Activated CD8-positive, alpha-beta memory T cell treated with anti-CD3 and anti-CD28 coated beads for 1 hour (primary cell): ENCODE measurements at regions not wholly inside any gene's neighbourhood (a gene's known extent, or its start where the extent isn't known, plus 50 kb on each side); places are given as distances from the start of the nearest gene placed in this dataset.
"Not testable (repeated sequence)": the region's sequence is repeated elsewhere in the genome, so short reads cannot be mapped to it uniquely, and the experiment has no call there.

Source experiments
- DNase-seq, 2 donors: peaks; one replicate each; pipeline ENCODE4 v3.0.0-alpha.2; 2020; ENCODE audit warnings: low read depth in 1 of 2; ENCODE audit errors: extremely low read depth in 1 of 2

- no peak for DNase-seq
These were observed 147.6 kb downstream of the KBTBD8 start for GRCh38 chr3:67145738-67146137.

- no peak for DNase-seq
These were observed 156.3 kb downstream of the KBTBD8 start for GRCh38 chr3:67154429-67154828.

GRCh38 chr3:67167481-67167880 lies 169.4 kb downstream of the KBTBD8 start:
- no peak for DNase-seq

GRCh38 chr3:67171841-67172240 lies 173.7 kb downstream of the KBTBD8 start:
- no peak for DNase-seq

- DNase-seq = not testable (repeated sequence)
These were observed 175.0 kb downstream of the KBTBD8 start for GRCh38 chr3:67173130-67173529.

GRCh38 chr3:67176396-67176795 lies 178.3 kb downstream of the KBTBD8 start:
- no peak for DNase-seq

GRCh38 chr3:67192466-67192865 lies 194.4 kb downstream of the KBTBD8 start:
- no peak for DNase-seq

- DNase-seq = no peak
These were observed 198.6 kb downstream of the KBTBD8 start for GRCh38 chr3:67196677-67197076.

GRCh38 chr3:67198374-67198773 lies 200.3 kb downstream of the KBTBD8 start:
- no peak for DNase-seq

GRCh38 chr3:67200618-67201017 lies 202.5 kb downstream of the KBTBD8 start:
- DNase-seq = no peak

GRCh38 chr3:67201026-67201425 lies 202.9 kb downstream of the KBTBD8 start:
- DNase-seq = no peak

GRCh38 chr3:67202053-67202452 lies 203.9 kb downstream of the KBTBD8 start:
- DNase-seq = no peak

- DNase-seq = no peak
These were observed 206.8 kb downstream of the KBTBD8 start for GRCh38 chr3:67204951-67205350.

GRCh38 chr3:67215690-67216089 lies 217.6 kb downstream of the KBTBD8 start:
- no peak for DNase-seq

- no peak for DNase-seq
These were observed 228.9 kb downstream of the KBTBD8 start for GRCh38 chr3:67227030-67227429.

- DNase-seq = no peak
These were observed 230.0 kb downstream of the KBTBD8 start for GRCh38 chr3:67228136-67228535.

GRCh38 chr3:67232642-67233041 lies 234.5 kb downstream of the KBTBD8 start:
- DNase-seq = no peak

- DNase-seq = no peak
These were observed 241.2 kb downstream of the KBTBD8 start for GRCh38 chr3:67239353-67239752.

GRCh38 chr3:67241084-67241483 lies 243.0 kb downstream of the KBTBD8 start:
- no peak for DNase-seq

- no peak for DNase-seq
These were observed 246.0 kb downstream of the KBTBD8 start for GRCh38 chr3:67244130-67244529.

- no peak for DNase-seq
These were observed 247.4 kb downstream of the KBTBD8 start for GRCh38 chr3:67245545-67245944.

- no peak for DNase-seq
These were observed 250.6 kb downstream of the KBTBD8 start for GRCh38 chr3:67248726-67249125.

GRCh38 chr3:67252906-67253305 lies 254.8 kb downstream of the KBTBD8 start:
- not testable (repeated sequence) for DNase-seq
